HepG2 (cell line): ENCODE measurements at regions not wholly inside any gene's neighbourhood (a gene's known extent, or its start where the extent isn't known, plus 50 kb on each side); places are given as distances from the start of the nearest gene placed in this dataset.

Source experiments
- ATAC-seq: fragments of 200-7000 bp; cut with Tn5 transposase; 3 replicates; pipeline ENCODE4 v1.9.1; 2020; ENCODE audit warnings: mild to moderate bottlenecking, moderate library complexity
- BruUV-seq: library from RNA; stranded (reverse); fragments of 400-500 nt; replicated peaks from 2 replicates; lab custom pipeline; 2021; lab: Mats Ljungman, UMichigan
- CTCF ChIA-PET: fragments of 300-600 bp; formaldehyde crosslinking; extraction: SDS; loops from one replicate; lab custom pipeline; 2021; ENCODE audit warnings: low total read pairs, inconsistent platforms, low intra/inter-chr PET ratio; lab: Yijun Ruan, JAX
- POLR2A ChIA-PET: fragments of 350-600 bp; sonication (Branson Sonifier 250); formaldehyde crosslinking; loops from one replicate; lab custom pipeline; 2020; ENCODE audit warnings: antibody characterized with exemption, inconsistent platforms; lab: Yijun Ruan, JAX
- DNase-seq: peaks from one replicate; pipeline ENCODE4 v3.0.0-alpha.2; 2015; ENCODE audit warnings: low spot score
- FAIRE-seq: peaks from 3 replicates; lab custom pipeline; 2011; peaks lifted over from hg19 to GRCh38; lab: Jason Lieb, UNC
- H2AFZ ChIP-seq: one replicate; pipeline ENCODE4 v1.6.1; 2011; ENCODE audit warnings: low read length, inconsistent platforms
- H3K27ac ChIP-seq: fragments of 300-600 bp; 3 replicates; pipeline ENCODE4 v1.8.0; 2011; ENCODE audit warnings: mixed run types, mild to moderate bottlenecking, mixed read lengths, low read length, inconsistent platforms; ENCODE audit not compliant: insufficient read depth; ENCODE audit errors: extremely low read length
- H3K27me3 ChIP-seq, 2 experiments: fragments of 200-600 bp in 1 of 2; 2 replicates in 1 of 2; 3 replicates in 1 of 2; pipeline versions ENCODE4 v1.6.0 to v1.8.0; 2011; ENCODE audit warnings: low read length in 2 of 2, mild to moderate bottlenecking in 2 of 2, moderate library complexity in 2 of 2, inconsistent platforms in 1 of 2; ENCODE audit not compliant: insufficient read depth in 2 of 2, control insufficient read depth in 1 of 2
- H3K36me3 ChIP-seq, 2 experiments: fragments of 200-600 bp in 1 of 2; replicated peaks in 1 of 2; 2 replicates in 1 of 2; 3 replicates in 1 of 2; pipeline versions ENCODE4 v1.5.1 to v1.8.0; 2011; ENCODE audit warnings: low read length in 2 of 2, inconsistent platforms in 1 of 2; ENCODE audit not compliant: insufficient read depth in 2 of 2, control insufficient read depth in 1 of 2
- H3K4me1 ChIP-seq: 2 replicates; pipeline ENCODE4 v1.5.1; 2012; ENCODE audit warnings: low read length, inconsistent platforms; ENCODE audit not compliant: insufficient read depth
- H3K4me2 ChIP-seq: 2 replicates; pipeline ENCODE4 v1.6.0; 2011; ENCODE audit warnings: low read depth, low read length, inconsistent platforms
- H3K4me3 ChIP-seq, 3 experiments: fragments of 200-600 bp in 1 of 3; sonication (generic), shearing (Covaris generic) in 1 of 3; replicated peaks in 1 of 3; 2 replicates each; pipeline ENCODE4 v1.5.1; 2011 to 2016; ENCODE audit warnings: low read length in 3 of 3, inconsistent platforms in 2 of 3, low read depth in 2 of 3, mild to moderate bottlenecking in 2 of 3, control low read depth in 1 of 3, mixed read lengths in 1 of 3; ENCODE audit not compliant: insufficient read depth in 1 of 3
- H3K79me2 ChIP-seq: one replicate; pipeline ENCODE4 v1.6.1; 2011; ENCODE audit warnings: low read length, inconsistent platforms; ENCODE audit not compliant: insufficient read depth
- H3K9ac ChIP-seq: 2 replicates; pipeline ENCODE4 v1.6.0; 2011; ENCODE audit warnings: mild to moderate bottlenecking, low read depth, low read length, inconsistent platforms; ENCODE audit not compliant: insufficient read depth
- H3K9me3 ChIP-seq: 2 replicates; pipeline ENCODE4 v1.5.1; 2012; ENCODE audit warnings: mild to moderate bottlenecking, low read length
- H4K20me1 ChIP-seq: 2 replicates; pipeline ENCODE4 v1.6.0; 2011; ENCODE audit warnings: inconsistent platforms, mild to moderate bottlenecking, low read length, moderate library complexity; ENCODE audit not compliant: insufficient read depth
- ASH2L ChIP-seq: fragments of 300-600, 200-600 bp; sonication (generic); IDR thresholded peaks from 2 replicates; pipeline ENCODE4 v1.7.0; 2017; ENCODE audit warnings: low read depth, mild to moderate bottlenecking, moderate library complexity, mixed read lengths, low read length; ENCODE audit not compliant: insufficient read length
- BATF2 ChIP-seq: sonication (generic); formaldehyde crosslinking; IDR thresholded peaks from 2 replicates; pipeline ENCODE4 v1.8.0; 2022; ENCODE audit warnings: mild to moderate bottlenecking, missing genetic modification reagents, moderate library complexity
- HNRNPK ChIP-seq: fragments of 200-400 bp; formaldehyde crosslinking; IDR thresholded peaks from 2 replicates; pipeline ENCODE4 v1.6.1; 2018; ENCODE audit warnings: low read length, low read depth, moderate library complexity, mild to moderate bottlenecking; ENCODE audit not compliant: poor library complexity, severe bottlenecking
- IRX3 ChIP-seq: sonication (generic); formaldehyde crosslinking; IDR thresholded peaks from 2 replicates; pipeline ENCODE4 v1.8.1; 2023; ENCODE audit warnings: mild to moderate bottlenecking, low read depth, missing genetic modification reagents, borderline replicate concordance
- KLF16 ChIP-seq, 2 experiments: sonication (generic) in 1 of 2; formaldehyde crosslinking in 1 of 2; IDR thresholded peaks; 2 replicates each; pipeline versions ENCODE4 v1.6.1 to v1.8.0; 2016 to 2023; ENCODE audit warnings: missing genetic modification reagents in 2 of 2, missing compliant biosample characterization in 1 of 2
- KMT2A ChIP-seq: sonication (generic); formaldehyde crosslinking; IDR thresholded peaks from 2 replicates; pipeline ENCODE4 v1.4.0; 2020; ENCODE audit warnings: missing genetic modification reagents
- MAZ ChIP-seq, 2 experiments: sonication (generic) in 1 of 2; formaldehyde crosslinking in 1 of 2; IDR thresholded peaks; 2 replicates each; pipeline versions ENCODE4 v1.5.0 to v1.6.1; 2012 to 2020; ENCODE audit warnings: low read depth in 2 of 2, mild to moderate bottlenecking in 2 of 2, borderline replicate concordance in 1 of 2, improper control_type of control experiment in 1 of 2, low read length in 1 of 2, missing genetic modification reagents in 1 of 2, moderate library complexity in 1 of 2
- MBNL3 ChIP-seq: fragments of 250-450 bp; sonication (Bioruptor Pico); conservative IDR thresholded peaks from 2 replicates; pipeline ENCODE4 v1.8.0; 2022; ENCODE audit warnings: mild to moderate bottlenecking, inconsistent platforms
- NFYB ChIP-seq: sonication (generic); formaldehyde crosslinking; IDR thresholded peaks from 2 replicates; pipeline ENCODE4 v1.4.0; 2020; ENCODE audit warnings: missing genetic modification reagents
- PLSCR1 ChIP-seq: sonication (generic); formaldehyde crosslinking; IDR thresholded peaks from 2 replicates; pipeline ENCODE4 v1.5.0; 2020; ENCODE audit warnings: missing genetic modification reagents, mild to moderate bottlenecking, borderline replicate concordance
- RBM22 ChIP-seq: fragments of 200-400 bp; formaldehyde crosslinking; optimal IDR thresholded peaks from 2 replicates; pipeline ENCODE3; 2017; ENCODE audit warnings: mild to moderate bottlenecking, low read length, moderate library complexity
- RNF2 ChIP-seq: fragments of 450-650 bp; conservative IDR thresholded peaks from 2 replicates; pipeline ENCODE4 v1.6.1; 2016; ENCODE audit warnings: low read depth
- TRIM22 ChIP-seq: fragments of 450-650 bp; IDR thresholded peaks from 2 replicates; pipeline ENCODE4 v1.6.1; 2017
- ZKSCAN5 ChIP-seq: sonication (generic); formaldehyde crosslinking; IDR thresholded peaks from 2 replicates; pipeline ENCODE4 v1.5.1; 2020; ENCODE audit warnings: mild to moderate bottlenecking, missing genetic modification reagents
- ZMYM2 ChIP-seq: sonication (generic); formaldehyde crosslinking; IDR thresholded peaks from 2 replicates; pipeline ENCODE4 v1.8.0; 2022; ENCODE audit warnings: mild to moderate bottlenecking, missing genetic modification reagents
- ZNF556 ChIP-seq: sonication (generic); formaldehyde crosslinking; IDR thresholded peaks from 2 replicates; pipeline ENCODE4 v1.4.0; 2020; ENCODE audit warnings: mild to moderate bottlenecking, missing genetic modification reagents, borderline replicate concordance
- ZNF703 ChIP-seq: sonication (generic); formaldehyde crosslinking; IDR thresholded peaks from 2 replicates; pipeline ENCODE4 v1.5.1; 2020; ENCODE audit warnings: missing genetic modification reagents, mild to moderate bottlenecking, moderate library complexity, borderline replicate concordance
- ZNF788 ChIP-seq: sonication (generic); formaldehyde crosslinking; IDR thresholded peaks from 2 replicates; pipeline ENCODE4 v1.5.0; 2020; ENCODE audit warnings: mild to moderate bottlenecking, missing genetic modification reagents, borderline replicate concordance
- WGBS: methylation state at CpG from one replicate; pipeline ENCODE4 v1.1.6; 2017; ENCODE audit warnings: low lambda C conversion rate; 5-methylcytosine and 5-hydroxymethylcytosine counted together
- in situ Hi-C: cut with HindIII; loops from 2 replicates; pipeline ENCODE4 v1.10.0; 2017; ENCODE audit warnings: low pct_unique_long_range_greater_than_20kb; ENCODE audit not compliant: extremely low pct_ligation_motif_present
- intact Hi-C: fragments of 100-400 bp; cut with micrococcal nuclease; formaldehyde crosslinking; loops from one replicate; pipeline ENCODE4 v1.10.0; 2022; ENCODE audit not compliant: unreplicated experiment
- TF ChIP-seq, protein P1 (sequence below): sonication (generic); formaldehyde crosslinking; conservative IDR thresholded peaks from 2 replicates; pipeline ENCODE4 v1.4.0; 2020; ENCODE audit warnings: missing genetic modification reagents
- TF ChIP-seq, protein P2 (sequence below): IDR thresholded peaks from 2 replicates; pipeline ENCODE4 v1.6.1; 2016; ENCODE audit warnings: control low read depth

DNA sequence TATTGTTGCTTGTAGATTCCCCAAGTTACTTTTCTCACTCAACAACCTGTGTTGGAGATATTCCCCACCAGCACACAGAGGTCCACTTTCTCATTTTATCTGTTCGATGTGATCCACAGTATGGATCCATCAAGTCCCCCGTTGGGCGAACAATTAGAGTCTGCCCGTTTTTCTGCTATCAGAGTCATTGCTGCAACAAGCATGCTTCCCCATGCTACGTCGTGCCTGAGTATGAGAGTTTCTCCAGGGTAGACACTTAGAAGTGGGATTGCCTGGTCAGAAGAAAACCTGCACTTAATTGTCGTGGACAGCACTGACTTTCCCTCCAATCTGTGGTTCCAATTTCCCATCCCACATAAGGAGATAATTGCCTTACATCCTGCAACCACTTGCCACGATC, 62.7 kb upstream of the SHOX start (continued):
- TF ChIP-seq ZNF556 (CRISPR knock-in tag) (no peak), KMT2A (CRISPR knock-in tag) (no peak), MBNL3 (CRISPR knock-in tag) (no peak), IRX3 (CRISPR knock-in tag) (no peak), TRIM22 (no peak), ASH2L (no peak), ZNF788 (CRISPR knock-in tag) (no peak), NFYB (CRISPR knock-in tag) (no peak), ZMYM2 (CRISPR knock-in tag) (no peak), RNF2 (no peak)
- TF ChIP-seq, protein P1, sequence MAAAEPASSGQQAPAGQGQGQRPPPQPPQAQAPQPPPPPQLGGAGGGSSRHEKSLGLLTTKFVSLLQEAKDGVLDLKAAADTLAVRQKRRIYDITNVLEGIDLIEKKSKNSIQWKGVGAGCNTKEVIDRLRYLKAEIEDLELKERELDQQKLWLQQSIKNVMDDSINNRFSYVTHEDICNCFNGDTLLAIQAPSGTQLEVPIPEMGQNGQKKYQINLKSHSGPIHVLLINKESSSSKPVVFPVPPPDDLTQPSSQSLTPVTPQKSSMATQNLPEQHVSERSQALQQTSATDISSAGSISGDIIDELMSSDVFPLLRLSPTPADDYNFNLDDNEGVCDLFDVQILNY (CRISPR knock-in tag) = no peak
- TF ChIP-seq, all 625 proteins: peak for 0

DNA sequence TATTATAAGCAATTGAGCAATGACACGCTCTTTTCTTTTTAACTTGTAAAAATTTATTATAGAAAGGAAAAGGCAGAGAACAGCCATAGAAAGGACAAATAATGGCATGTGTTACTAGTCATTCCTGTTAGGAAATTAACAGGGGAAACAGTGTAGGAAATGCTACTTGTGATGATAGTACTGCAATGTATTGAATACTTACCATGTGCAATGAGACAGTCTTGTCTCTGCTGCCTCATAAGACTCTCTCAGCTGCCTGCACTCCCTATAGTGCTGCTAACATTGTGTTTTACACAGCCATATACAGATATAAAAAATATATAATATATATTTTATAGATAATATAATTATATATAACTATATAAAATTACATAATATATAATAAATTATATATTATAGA, 62.3 kb upstream of the SHOX start:
- WGBS = 87% methylated on average over 1 of the region's 1 CpG
- TF ChIP-seq KLF16 (CRISPR knock-in tag; IDR thresholded peaks at IDR 0.05) (no peak), ZNF703 (no peak), PLSCR1 (CRISPR knock-in tag) (no peak), MAZ (IDR thresholded peaks at IDR 0.05; ENCODE audit: borderline replicate concordance, low read depth, low read length) (no peak), MAZ (CRISPR knock-in tag; IDR thresholded peaks at IDR 0.05; ENCODE audit: low read depth) (no peak), ZKSCAN5 (no peak), BATF2 (CRISPR knock-in tag) (no peak), HNRNPK (no peak), RBM22 (no peak)
- TF ChIP-seq, protein P2, sequence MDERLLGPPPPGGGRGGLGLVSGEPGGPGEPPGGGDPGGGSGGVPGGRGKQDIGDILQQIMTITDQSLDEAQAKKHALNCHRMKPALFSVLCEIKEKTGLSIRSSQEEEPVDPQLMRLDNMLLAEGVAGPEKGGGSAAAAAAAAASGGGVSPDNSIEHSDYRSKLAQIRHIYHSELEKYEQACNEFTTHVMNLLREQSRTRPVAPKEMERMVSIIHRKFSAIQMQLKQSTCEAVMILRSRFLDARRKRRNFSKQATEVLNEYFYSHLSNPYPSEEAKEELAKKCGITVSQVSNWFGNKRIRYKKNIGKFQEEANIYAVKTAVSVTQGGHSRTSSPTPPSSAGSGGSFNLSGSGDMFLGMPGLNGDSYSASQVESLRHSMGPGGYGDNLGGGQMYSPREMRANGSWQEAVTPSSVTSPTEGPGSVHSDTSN = no peak

More for the DNA sequence above, 62.3 kb upstream of the SHOX start:
- Histone ChIP-seq H3K4me3 (no peak overlapping the region), H3K9ac (no peak overlapping the region), H3K4me2 (no peak overlapping the region), H3K36me3 (no peaks in the 10 kb centered on the region), H3K79me2 (no peaks in the 10 kb centered on the region), H3K9me3 (no peaks in the 10 kb centered on the region), H3K4me1 (no peaks in the 10 kb centered on the region), H2AFZ (no peak overlapping the region), H3K27ac (no peak overlapping the region), H3K27me3 (no peaks in the 10 kb centered on the region), H4K20me1 (no peaks in the 10 kb centered on the region)
- intact Hi-C loops = no loop called here
- ChIA-PET CTCF (no interaction called here), POLR2A (no interaction called here)
- in situ Hi-C loops = no loop called here
- no peak for DNase-seq
- ATAC-seq = no peak
- FAIRE-seq = no peak
- BruUV-seq = no TSS peak
